Choroid plexus epithelial cell (primary cell): ENCODE measurements at regions not wholly inside any gene's neighbourhood (a gene's known extent, or its start where the extent isn't known, plus 50 kb on each side); places are given as distances from the start of the nearest gene placed in this dataset.
A peak's percentile ranks its signal among the peaks of the same experiment; 100 is the strongest.

Experiments
- DNase-seq: peaks from one replicate; pipeline ENCODE4 v3.0.0-alpha.2; 2010; ENCODE audit warnings: low read depth
- H3K4me3 ChIP-seq: 2 replicates; pipeline ENCODE4 v1.5.1; 2011; ENCODE audit warnings: low read depth, mild to moderate bottlenecking, control low read depth, low read length, moderate library complexity
- TF ChIP-seq, protein P1 (sequence below): conservative IDR thresholded peaks from 2 replicates; pipeline ENCODE4 v1.5.1; 2011; ENCODE audit warnings: low read depth, mild to moderate bottlenecking, control low read depth, inconsistent platforms, low read length, moderate library complexity

DNA sequence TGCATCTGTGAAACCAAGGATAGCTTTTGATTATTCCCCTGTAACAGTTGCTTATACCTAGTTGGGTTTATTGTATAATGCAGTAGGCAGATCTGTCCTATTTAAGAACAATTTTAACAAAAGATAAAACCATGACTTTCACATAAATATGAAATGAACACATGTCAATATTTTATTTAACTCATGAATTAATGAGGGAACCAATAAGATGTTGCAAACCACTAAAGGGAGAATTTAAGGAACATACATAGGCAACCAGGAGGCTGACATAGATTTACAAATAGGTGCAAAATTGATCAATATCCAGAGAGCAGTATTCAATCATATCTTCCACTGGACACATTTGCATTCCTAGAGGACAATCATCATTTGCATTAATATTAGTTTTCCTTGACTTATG is 280.0 kb upstream of the BRINP1 start:
- TF ChIP-seq, protein P1, sequence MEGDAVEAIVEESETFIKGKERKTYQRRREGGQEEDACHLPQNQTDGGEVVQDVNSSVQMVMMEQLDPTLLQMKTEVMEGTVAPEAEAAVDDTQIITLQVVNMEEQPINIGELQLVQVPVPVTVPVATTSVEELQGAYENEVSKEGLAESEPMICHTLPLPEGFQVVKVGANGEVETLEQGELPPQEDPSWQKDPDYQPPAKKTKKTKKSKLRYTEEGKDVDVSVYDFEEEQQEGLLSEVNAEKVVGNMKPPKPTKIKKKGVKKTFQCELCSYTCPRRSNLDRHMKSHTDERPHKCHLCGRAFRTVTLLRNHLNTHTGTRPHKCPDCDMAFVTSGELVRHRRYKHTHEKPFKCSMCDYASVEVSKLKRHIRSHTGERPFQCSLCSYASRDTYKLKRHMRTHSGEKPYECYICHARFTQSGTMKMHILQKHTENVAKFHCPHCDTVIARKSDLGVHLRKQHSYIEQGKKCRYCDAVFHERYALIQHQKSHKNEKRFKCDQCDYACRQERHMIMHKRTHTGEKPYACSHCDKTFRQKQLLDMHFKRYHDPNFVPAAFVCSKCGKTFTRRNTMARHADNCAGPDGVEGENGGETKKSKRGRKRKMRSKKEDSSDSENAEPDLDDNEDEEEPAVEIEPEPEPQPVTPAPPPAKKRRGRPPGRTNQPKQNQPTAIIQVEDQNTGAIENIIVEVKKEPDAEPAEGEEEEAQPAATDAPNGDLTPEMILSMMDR = no peak
- no peak for DNase-seq
- no peak overlapping the region for H3K4me3 ChIP-seq

DNA sequence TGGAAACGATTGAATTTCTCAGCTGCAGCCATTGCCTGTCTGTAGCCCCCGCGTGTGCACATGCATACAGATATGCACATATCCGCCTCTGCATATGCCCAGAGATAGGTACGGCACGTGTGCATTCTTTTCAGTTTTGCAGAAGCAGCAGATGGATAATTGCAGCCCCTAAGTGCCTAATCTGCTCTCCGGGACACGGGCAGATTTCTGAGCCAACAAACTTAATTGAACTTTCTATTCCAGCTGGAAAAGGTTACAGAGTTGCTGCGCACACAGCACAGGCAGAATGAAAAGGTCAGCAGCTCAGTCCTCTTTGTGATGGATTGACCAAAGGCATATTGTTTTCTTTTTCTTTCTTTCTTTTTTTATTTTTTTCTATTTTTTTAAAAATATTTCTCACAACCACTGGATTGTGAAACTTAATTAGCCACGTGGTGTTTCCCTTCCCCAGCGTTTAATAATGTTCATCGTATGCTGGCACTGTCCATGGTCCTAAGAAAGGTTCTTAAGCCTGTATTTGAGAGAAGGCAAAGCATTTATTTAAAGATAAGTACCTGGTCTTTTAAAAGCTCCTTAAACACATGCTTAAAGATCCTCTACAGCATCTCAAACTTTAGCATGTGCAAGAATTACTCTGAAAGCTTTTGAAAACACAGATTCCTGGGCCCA is 270.2 kb upstream of the BRINP1 start:
- peak; percentile 5 for DNase-seq
- no peak overlapping the region for H3K4me3 ChIP-seq
- TF ChIP-seq, protein P1 = no peak

DNA sequence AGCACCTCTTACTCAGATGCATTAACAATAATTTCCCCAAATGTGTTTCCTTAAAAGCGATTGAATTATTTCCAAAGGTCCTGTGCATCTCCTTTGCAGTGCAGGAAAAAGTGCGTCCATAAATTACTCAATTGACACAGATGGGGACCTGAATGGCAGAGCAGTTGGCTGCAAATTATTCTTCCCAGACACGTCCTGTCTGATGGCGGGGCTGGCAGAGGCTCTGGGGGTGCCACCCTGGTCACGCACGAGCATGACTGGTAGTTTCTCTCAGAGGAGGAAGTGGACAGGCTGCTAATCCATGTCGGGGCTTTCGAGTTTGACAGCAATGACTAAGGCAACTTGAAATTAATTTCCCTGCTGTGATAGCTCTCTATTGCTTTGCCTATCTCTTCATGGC is 264.8 kb upstream of the BRINP1 start:
- TF ChIP-seq, protein P1 = no peak
- no peak for DNase-seq
- no peak overlapping the region for H3K4me3 ChIP-seq

DNA sequence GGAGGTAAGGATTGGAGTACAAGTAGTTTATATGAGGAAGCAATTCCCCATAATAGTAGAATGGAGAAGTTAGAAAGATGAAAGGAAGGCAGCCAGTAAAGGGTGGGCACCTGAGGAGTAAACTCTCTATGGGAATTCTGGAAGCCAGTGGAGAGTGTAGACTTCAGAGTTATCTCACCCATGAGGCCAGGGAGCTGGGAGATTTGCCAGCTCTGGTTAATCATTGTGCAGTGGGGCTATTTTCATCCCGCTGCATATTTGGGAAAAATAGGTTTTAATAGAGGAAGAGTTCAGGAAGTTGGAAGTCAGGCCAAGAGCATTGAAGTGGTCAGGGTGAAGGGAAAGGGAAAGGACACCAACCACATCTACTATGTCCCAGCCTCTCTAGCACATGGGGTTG is 242.3 kb upstream of the BRINP1 start:
- no peak overlapping the region for H3K4me3 ChIP-seq
- DNase-seq = no peak
- TF ChIP-seq, protein P1 = no peak

DNA sequence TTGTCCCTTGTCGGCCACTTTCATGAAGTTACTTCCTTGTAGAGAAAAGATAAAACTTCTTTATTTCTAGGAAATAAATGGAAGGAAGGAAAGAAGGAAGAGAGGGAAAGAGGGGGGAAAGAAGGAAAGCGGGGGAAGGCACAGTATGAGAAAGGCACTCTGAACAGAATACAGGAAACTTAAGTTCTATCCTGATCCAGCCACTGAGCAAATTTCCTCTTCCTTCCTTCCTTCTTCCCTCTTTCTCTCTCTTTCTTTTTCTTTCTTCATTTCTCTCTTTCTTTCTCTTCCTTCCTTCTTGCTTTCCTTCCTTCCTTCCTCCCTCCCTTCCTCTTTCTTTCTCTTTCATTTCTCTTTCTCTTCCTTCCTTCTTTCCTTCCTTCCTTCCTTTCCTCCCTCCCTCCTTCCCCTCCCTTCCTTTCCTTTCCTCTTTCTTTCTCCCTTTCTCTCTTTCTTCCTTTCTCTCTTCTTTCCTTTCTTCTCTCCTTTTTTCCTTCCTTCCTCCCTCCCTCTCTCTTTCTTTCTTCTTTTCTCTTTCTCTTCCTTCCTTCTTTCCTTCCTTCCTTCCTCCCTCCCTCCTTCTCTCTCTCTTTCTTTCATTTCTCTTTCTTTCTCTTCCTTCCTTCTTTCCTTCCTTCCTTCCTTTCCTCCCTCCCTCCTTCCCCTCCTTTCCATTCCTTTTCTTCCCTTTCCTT is 240.2 kb upstream of the BRINP1 start:
- TF ChIP-seq, protein P1 = no peak
- no peak overlapping the region for H3K4me3 ChIP-seq
- DNase-seq = no peak

DNA sequence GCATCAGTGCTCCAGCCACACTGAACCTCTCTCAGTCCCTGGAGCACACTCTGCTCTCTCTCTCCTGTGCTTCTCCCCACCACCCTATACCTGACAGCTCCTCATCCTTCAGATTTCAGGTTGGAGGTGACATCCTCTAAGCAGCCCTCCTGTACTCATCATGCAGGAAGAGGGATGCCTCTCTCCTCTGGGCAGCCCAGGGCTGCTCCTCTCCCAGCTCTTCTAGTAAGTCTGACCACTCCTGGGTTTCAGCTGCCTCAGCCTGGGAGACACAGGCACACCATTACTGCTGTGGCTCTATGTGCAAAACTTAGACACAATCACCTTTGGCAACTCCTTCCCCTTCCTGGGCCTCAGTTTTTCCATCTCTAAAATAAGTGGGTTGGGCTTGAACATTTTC is 232.4 kb upstream of the BRINP1 start:
- DNase-seq = no peak
- TF ChIP-seq, protein P1 = no peak
- H3K4me3 ChIP-seq = no peak overlapping the region

DNA sequence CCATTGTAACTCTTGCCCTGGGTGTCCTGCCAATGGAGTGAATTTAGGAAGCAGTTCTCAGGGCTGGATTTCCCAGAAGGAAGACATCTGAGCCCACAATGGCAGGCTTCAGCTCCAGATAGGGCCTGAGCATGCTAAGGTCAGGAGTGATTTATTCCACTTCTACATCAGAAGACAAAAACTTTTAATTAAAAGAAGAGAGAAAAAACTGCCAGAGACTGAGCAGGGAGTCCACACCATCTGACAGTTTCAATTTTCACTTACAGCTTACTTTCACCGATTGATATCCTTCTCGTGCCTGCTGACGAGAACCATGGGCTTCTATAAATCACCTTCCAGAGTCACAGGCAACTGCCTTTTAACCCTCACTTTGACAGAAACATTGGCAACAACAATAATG is 228.3 kb upstream of the BRINP1 start:
- TF ChIP-seq, protein P1 = no peak
- H3K4me3 ChIP-seq = no peak overlapping the region
- no peak for DNase-seq
